ENCODE measurements at regions not wholly inside any gene's neighbourhood (a gene's known extent, or its start where the extent isn't known, plus 50 kb on each side); places are given as distances from the start of the nearest gene placed in this dataset.

DNA sequence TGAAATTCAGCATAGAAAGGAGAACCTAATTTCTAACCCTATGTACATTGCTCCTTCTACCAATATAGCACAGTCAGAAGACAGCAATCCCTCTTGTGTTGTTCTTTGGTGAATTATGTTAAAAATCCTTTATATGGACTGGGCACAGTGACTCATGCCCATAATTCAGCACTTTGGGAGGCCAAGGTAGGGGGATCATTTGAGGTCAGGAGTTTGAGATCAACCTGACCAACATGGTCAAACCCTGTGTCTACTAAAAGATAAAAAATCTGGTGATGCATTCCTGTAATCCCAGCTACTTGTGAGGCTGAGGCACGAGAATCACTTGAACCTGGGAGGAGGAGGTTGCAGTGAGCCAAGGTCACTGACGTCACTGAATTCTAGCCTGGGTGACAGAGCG, 195.6 kb downstream of the TMX3 start:
- H3K27ac ChIP-seq (ENCODE audit: low read length) = no peak overlapping the region

DNA sequence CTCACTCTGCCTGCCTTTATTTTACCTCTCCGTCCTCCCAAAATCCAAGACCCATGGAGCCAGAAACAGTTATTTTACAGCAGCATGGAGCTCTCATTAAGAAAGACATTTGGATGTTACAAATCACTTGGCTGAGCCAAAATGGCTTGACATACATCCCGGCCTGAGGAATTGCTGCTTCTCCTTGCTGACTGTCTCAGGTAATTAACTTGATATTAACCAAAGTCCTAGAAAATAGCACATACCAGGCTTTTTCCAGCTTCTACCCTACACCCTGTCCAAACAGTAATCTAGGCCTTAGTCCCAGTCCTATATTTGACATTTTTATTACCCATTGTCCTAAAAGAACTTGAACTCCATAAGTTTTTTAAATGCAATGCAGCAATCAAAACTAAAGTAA, 205.0 kb downstream of the TMX3 start:
- Histone ChIP-seq H2AFZ (ENCODE audit: low read depth, low read length) (no peak overlapping the region), H4K20me1 (ENCODE audit: insufficient read depth, low read length) (no peaks in the 10 kb centered on the region), H3K9ac (ENCODE audit: low read length) (no peak overlapping the region), H3K4me1 (ENCODE audit: low read length) (no peaks in the 10 kb centered on the region), H3K27ac (ENCODE audit: low read length) (no peak overlapping the region), H3K79me2 (ENCODE audit: low read length) (no peaks in the 10 kb centered on the region), H3K36me3 (replicated peaks; ENCODE audit: low read depth, low read length) (no peaks in the 10 kb centered on the region), H3K4me3 (ENCODE audit: low read length) (no peak overlapping the region), H3K4me2 (ENCODE audit: low read length) (no peak overlapping the region), H3K9me3 (ENCODE audit: insufficient read depth, low read length) (no peaks in the 10 kb centered on the region), H3K27me3 (ENCODE audit: low read depth, low read length) (no peaks in the 10 kb centered on the region)
- TF ChIP-seq, protein P1, sequence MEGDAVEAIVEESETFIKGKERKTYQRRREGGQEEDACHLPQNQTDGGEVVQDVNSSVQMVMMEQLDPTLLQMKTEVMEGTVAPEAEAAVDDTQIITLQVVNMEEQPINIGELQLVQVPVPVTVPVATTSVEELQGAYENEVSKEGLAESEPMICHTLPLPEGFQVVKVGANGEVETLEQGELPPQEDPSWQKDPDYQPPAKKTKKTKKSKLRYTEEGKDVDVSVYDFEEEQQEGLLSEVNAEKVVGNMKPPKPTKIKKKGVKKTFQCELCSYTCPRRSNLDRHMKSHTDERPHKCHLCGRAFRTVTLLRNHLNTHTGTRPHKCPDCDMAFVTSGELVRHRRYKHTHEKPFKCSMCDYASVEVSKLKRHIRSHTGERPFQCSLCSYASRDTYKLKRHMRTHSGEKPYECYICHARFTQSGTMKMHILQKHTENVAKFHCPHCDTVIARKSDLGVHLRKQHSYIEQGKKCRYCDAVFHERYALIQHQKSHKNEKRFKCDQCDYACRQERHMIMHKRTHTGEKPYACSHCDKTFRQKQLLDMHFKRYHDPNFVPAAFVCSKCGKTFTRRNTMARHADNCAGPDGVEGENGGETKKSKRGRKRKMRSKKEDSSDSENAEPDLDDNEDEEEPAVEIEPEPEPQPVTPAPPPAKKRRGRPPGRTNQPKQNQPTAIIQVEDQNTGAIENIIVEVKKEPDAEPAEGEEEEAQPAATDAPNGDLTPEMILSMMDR (IDR thresholded peaks at IDR 0.05; ENCODE audit: low read depth, low read length) = no peak
- no peak for TF ChIP-seq EZH2phosphoT487 (IDR thresholded peaks at IDR 0.05; ENCODE audit: low read depth)

More for the DNA sequence above, 195.6 kb downstream of the TMX3 start:
- Histone ChIP-seq H3K4me2 (ENCODE audit: low read length) (no peak overlapping the region), H2AFZ (ENCODE audit: low read depth, low read length) (no peak overlapping the region), H3K4me1 (ENCODE audit: low read length) (no peaks in the 10 kb centered on the region), H3K79me2 (ENCODE audit: low read length) (no peaks in the 10 kb centered on the region), H3K36me3 (replicated peaks; ENCODE audit: low read depth, low read length) (no peaks in the 10 kb centered on the region), H3K9ac (ENCODE audit: low read length) (no peak overlapping the region), H3K9me3 (ENCODE audit: insufficient read depth, low read length) (no peaks in the 10 kb centered on the region), H3K4me3 (ENCODE audit: low read length) (no peak overlapping the region), H3K27me3 (ENCODE audit: low read depth, low read length) (no peaks in the 10 kb centered on the region), H4K20me1 (ENCODE audit: insufficient read depth, low read length) (no peaks in the 10 kb centered on the region)
- TF ChIP-seq, protein P1 (IDR thresholded peaks at IDR 0.05; ENCODE audit: low read depth, low read length) = no peak
- TF ChIP-seq EZH2phosphoT487 (IDR thresholded peaks at IDR 0.05; ENCODE audit: low read depth) = no peak

DNA sequence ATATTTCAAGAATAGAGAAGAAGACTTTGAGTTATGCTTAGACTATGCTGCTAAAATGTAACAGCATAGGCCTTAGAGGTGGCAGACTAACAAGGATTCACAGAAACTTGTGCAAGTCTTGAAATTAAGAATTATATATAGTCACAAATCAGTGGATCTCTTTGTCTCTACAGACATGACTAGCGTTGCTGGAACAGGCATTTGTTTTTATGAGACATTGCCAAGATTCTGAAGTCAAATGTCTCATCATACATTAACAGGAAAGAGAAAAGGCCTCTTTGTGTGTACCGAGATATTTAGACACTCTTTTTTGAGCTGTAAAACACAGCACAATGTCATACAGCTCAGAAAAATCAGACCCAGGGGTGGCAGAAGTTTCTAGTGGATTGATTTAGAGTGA, 207.1 kb downstream of the TMX3 start:
- Histone ChIP-seq H4K20me1 (ENCODE audit: insufficient read depth, low read length) (no peaks in the 10 kb centered on the region), H3K4me2 (ENCODE audit: low read length) (no peak overlapping the region), H2AFZ (ENCODE audit: low read depth, low read length) (0 out of 2 replicates have a peak overlapping the region, but pooled peaks have one; percentile 1), H3K4me1 (ENCODE audit: low read length) (no peaks in the 10 kb centered on the region), H3K27ac (ENCODE audit: low read length) (no peak overlapping the region), H3K9ac (ENCODE audit: low read length) (no peak overlapping the region), H3K79me2 (ENCODE audit: low read length) (no peaks in the 10 kb centered on the region), H3K4me3 (ENCODE audit: low read length) (no peak overlapping the region), H3K36me3 (replicated peaks; ENCODE audit: low read depth, low read length) (no peaks in the 10 kb centered on the region), H3K27me3 (ENCODE audit: low read depth, low read length) (no peaks in the 10 kb centered on the region), H3K9me3 (ENCODE audit: insufficient read depth, low read length) (no peaks in the 10 kb centered on the region)
- TF ChIP-seq EZH2phosphoT487 (IDR thresholded peaks at IDR 0.05; ENCODE audit: low read depth) = no peak
- TF ChIP-seq, protein P1 (IDR thresholded peaks at IDR 0.05; ENCODE audit: low read depth, low read length) = no peak

DNA sequence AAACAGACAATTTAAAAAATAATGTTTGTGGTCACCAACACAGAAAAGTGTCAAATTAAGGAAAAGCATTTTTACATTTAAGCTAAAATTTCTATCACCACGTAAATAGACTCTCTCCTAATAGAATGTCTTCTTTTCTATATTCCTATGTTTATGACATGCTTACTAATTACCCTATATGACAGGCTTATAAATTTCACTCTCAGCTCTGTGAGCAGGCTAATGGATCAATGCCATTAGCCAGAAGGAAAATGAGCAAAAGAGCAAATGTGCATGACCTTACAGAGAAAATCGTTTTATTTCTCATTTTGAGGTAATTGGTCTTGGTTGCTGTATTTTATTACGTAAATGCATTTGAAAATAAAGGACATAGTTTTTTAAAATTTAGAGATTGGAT, 209.7 kb downstream of the TMX3 start:
- no peak overlapping the region for H3K27ac ChIP-seq (ENCODE audit: low read length)

More for the DNA sequence above, 209.7 kb downstream of the TMX3 start:
- H2AFZ ChIP-seq (ENCODE audit: low read depth, low read length) = no peak overlapping the region
- TF ChIP-seq, protein P1 (IDR thresholded peaks at IDR 0.05; ENCODE audit: low read depth, low read length) = no peak
- TF ChIP-seq EZH2phosphoT487 (IDR thresholded peaks at IDR 0.05; ENCODE audit: low read depth) = no peak
- no peak overlapping the region for H3K4me2 ChIP-seq (ENCODE audit: low read length)
- no peaks in the 10 kb centered on the region for H4K20me1 ChIP-seq (ENCODE audit: insufficient read depth, low read length)
- H3K27me3 ChIP-seq (ENCODE audit: low read depth, low read length) = no peaks in the 10 kb centered on the region
- H3K79me2 ChIP-seq (ENCODE audit: low read length) = no peaks in the 10 kb centered on the region
- H3K4me1 ChIP-seq (ENCODE audit: low read length) = no peaks in the 10 kb centered on the region
- H3K36me3 ChIP-seq (replicated peaks; ENCODE audit: low read depth, low read length) = no peaks in the 10 kb centered on the region
- no peak overlapping the region for H3K9ac ChIP-seq (ENCODE audit: low read length)
- H3K9me3 ChIP-seq (ENCODE audit: insufficient read depth, low read length) = 0 out of 2 replicates have a peak, but pooled peaks cover 3% of the 10 kb centered on the region
- no peak overlapping the region for H3K4me3 ChIP-seq (ENCODE audit: low read length)

All from OCI-LY3 (cell line).